ENCODE measurements at regions not wholly inside any gene's neighbourhood (a gene's known extent, or its start where the extent isn't known, plus 50 kb on each side); places are given as distances from the start of the nearest gene placed in this dataset.

GRCh38 chr1:219517031-219517430 is 95.9 kb downstream of the ZC3H11B start:
- Mint-ChIP-seq H3K4me1 (no peaks in the 10 kb centered on the region), H3K27me3 (no peaks in the 10 kb centered on the region), H3K36me3 (ENCODE audit: low read depth) (no peaks in the 10 kb centered on the region), H3K4me3 (no peak overlapping the region), H3K27ac (no peak overlapping the region)
- H3K9me3 ChIP-seq (ENCODE audit: control insufficient read depth, low read length, poor library complexity, severe bottlenecking) = no peaks in the 10 kb centered on the region
- no peak for DNase-seq
- ATAC-seq = no peak

GRCh38 chr1:219514728-219515127 is 98.2 kb downstream of the ZC3H11B start:
- DNase-seq (no peak), ATAC-seq (no peak)
- no peaks in the 10 kb centered on the region for H3K27me3 Mint-ChIP-seq
- no peak overlapping the region for H3K4me3 Mint-ChIP-seq
- H3K27ac Mint-ChIP-seq = no peak overlapping the region
- H3K4me1 Mint-ChIP-seq = no peaks in the 10 kb centered on the region
- no peaks in the 10 kb centered on the region for H3K9me3 ChIP-seq (ENCODE audit: control insufficient read depth, low read length, poor library complexity, severe bottlenecking)
- H3K36me3 Mint-ChIP-seq (ENCODE audit: low read depth) = no peaks in the 10 kb centered on the region

DNA sequence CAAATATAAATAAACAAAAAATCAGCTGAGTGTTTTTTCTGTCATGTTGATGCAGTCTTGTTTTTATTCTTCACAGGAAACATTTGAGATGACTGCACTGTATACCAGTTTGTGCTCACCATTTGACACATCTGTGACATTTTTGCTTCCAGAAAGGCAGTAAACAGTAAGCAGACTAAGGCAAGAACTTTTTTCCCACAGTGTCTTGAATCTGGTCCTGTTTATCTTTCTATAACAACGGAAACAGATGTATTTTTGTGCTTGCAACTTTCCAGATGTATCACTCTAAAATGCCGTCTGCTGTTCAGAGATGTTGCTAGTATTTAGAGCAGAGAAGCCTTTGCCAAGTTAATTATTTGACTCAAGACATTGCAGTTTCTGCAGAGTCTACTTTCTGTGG is 105.5 kb downstream of the ZC3H11B start:
- ATAC-seq (no peak), DNase-seq (no peak)
- Mint-ChIP-seq H3K4me3 (no peak overlapping the region), H3K36me3 (ENCODE audit: low read depth) (no peaks in the 10 kb centered on the region), H3K27ac (no peak overlapping the region), H3K4me1 (no peaks in the 10 kb centered on the region), H3K27me3 (no peaks in the 10 kb centered on the region)
- H3K9me3 ChIP-seq (ENCODE audit: control insufficient read depth, low read length, poor library complexity, severe bottlenecking) = no peaks in the 10 kb centered on the region

DNA sequence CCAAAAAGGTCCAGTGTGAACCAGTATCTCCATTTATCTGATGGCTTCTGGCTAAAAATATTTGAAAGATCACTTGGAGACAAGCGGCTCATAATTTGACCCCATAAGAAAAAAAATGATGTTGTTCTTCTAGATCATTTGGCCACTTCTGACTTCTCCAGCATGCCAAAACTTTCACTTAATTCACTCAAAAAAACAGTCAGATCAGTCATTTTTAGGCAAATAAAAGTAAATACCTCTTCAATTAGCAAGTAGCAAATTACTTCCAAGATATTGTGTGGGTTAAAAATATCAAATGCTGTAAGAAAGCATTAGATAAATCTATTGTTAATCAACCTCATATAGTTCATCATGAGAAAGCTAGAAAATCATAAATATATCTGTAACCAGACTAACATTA is 106.0 kb downstream of the ZC3H11B start:
- H3K9me3 ChIP-seq (ENCODE audit: control insufficient read depth, low read length, poor library complexity, severe bottlenecking) = no peaks in the 10 kb centered on the region
- ATAC-seq (no peak), DNase-seq (no peak)
- Mint-ChIP-seq H3K27ac (no peak overlapping the region), H3K4me1 (no peaks in the 10 kb centered on the region), H3K36me3 (ENCODE audit: low read depth) (no peaks in the 10 kb centered on the region), H3K4me3 (no peak overlapping the region), H3K27me3 (no peaks in the 10 kb centered on the region)

GRCh38 chr1:219506473-219506899 is 106.4 kb downstream of the ZC3H11B start:
- no peak overlapping the region for H3K4me3 Mint-ChIP-seq
- no peaks in the 10 kb centered on the region for H3K4me1 Mint-ChIP-seq
- no peaks in the 10 kb centered on the region for H3K36me3 Mint-ChIP-seq (ENCODE audit: low read depth)
- H3K27me3 Mint-ChIP-seq = no peaks in the 10 kb centered on the region
- no peaks in the 10 kb centered on the region for H3K9me3 ChIP-seq (ENCODE audit: control insufficient read depth, low read length, poor library complexity, severe bottlenecking)
- no peak overlapping the region for H3K27ac Mint-ChIP-seq
- DNase-seq (no peak), ATAC-seq (no peak)

GRCh38 chr1:219505886-219506285 is 107.0 kb downstream of the ZC3H11B start:
- H3K36me3 Mint-ChIP-seq (ENCODE audit: low read depth) = no peaks in the 10 kb centered on the region
- ATAC-seq = no peak

DNA sequence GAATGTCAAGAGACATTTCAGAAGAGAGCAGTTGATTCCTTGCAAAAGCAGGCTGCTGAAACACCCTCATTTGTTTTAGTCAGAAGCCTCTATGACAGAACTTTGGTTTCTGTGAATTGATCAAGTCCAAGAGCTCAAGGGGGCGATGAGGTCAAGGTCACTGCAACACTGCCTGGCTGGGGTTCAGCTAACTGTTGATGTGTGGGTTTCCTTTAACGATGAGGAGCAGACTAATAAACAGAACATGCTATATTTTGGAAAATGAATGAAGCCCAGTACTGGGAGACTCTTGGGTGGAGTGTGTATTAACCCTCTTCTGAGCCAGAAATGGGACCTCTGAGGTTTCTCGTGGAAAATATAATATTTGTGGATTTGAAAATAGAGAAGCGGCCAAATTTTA is 109.3 kb downstream of the ZC3H11B start:
- no peaks in the 10 kb centered on the region for H3K4me1 Mint-ChIP-seq
- ATAC-seq = no peak
- no peaks in the 10 kb centered on the region for H3K27me3 Mint-ChIP-seq
- H3K4me3 Mint-ChIP-seq = no peak overlapping the region
- H3K36me3 Mint-ChIP-seq (ENCODE audit: low read depth) = no peaks in the 10 kb centered on the region
- no peak for DNase-seq
- no peak overlapping the region for H3K27ac Mint-ChIP-seq
- H3K9me3 ChIP-seq (ENCODE audit: control insufficient read depth, low read length, poor library complexity, severe bottlenecking) = no peaks in the 10 kb centered on the region

More at GRCh38 chr1:219505886-219506285, 107.0 kb downstream of the ZC3H11B start:
- Mint-ChIP-seq H3K4me3 (no peak overlapping the region), H3K4me1 (no peaks in the 10 kb centered on the region), H3K27me3 (no peaks in the 10 kb centered on the region), H3K27ac (no peak overlapping the region)
- no peak for DNase-seq
- H3K9me3 ChIP-seq (ENCODE audit: control insufficient read depth, low read length, poor library complexity, severe bottlenecking) = no peaks in the 10 kb centered on the region

DNA sequence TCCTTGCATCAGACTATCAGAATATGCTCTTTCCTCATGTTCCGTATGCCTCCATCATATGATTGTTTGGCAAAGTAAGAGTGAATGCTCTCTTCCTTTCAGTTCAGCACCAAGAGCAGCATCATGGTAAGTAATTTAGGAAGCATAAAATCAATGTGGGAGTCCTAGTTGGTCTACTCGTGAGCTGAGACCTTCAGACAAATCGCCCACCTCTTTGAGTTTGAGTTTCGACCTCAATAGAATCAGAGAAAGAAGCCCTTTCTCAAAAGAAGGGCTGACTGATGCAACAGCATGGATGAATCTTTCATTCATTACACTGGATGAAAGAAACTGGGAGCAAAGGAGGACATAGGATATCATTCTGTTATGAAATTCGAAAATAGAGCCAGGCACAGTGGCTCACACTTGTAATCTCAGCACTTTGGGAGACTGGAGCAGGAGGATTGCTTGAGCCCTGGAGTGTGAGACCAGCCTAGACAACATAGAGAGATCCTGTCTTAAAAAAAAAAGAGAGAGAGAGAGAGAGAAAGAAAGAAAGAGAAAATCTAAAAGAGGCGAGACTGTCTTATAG is 112.5 kb downstream of the ZC3H11B start:
- H3K9me3 ChIP-seq (ENCODE audit: control insufficient read depth, low read length, poor library complexity, severe bottlenecking) = no peaks in the 10 kb centered on the region
- Mint-ChIP-seq H3K4me1 (no peaks in the 10 kb centered on the region), H3K4me3 (no peak overlapping the region), H3K27me3 (no peaks in the 10 kb centered on the region), H3K36me3 (ENCODE audit: low read depth) (no peaks in the 10 kb centered on the region), H3K27ac (no peak overlapping the region)
- ATAC-seq = no peak
- DNase-seq = no peak

GRCh38 chr1:219498666-219499065 is 114.2 kb downstream of the ZC3H11B start:
- H3K36me3 Mint-ChIP-seq (ENCODE audit: low read depth) = no peaks in the 10 kb centered on the region

DNA sequence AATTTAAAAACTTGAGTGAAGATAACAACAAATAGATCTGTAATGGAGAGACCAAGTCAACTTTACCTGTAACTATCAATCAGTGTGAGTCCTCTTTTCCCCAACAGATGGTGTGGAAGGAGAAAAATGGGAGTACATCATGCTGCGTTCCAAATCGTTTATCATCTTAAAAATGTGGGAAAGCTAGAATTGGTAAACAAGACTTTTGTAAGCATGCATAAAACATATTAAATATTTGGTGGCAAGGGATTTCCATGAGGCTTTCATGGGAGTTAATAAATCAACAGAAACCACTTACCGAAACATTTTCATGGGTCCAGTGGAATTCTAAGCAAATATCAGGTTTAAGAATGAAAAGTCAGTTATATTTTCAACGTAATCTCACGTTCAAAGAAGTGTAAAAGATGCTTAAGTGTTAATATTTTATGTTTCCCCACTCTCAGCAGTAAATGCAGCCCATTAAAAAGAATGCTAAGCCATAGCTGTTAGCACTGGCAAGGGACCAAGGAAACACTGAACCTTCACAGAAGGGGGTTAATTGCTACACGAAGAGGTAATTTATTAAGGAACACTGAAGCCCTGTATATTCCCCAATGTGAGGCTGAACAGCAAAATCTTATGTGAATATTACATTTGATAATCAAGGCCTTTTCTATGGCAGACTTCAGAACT is 117.0 kb downstream of the ZC3H11B start:
- H3K27me3 Mint-ChIP-seq = no peaks in the 10 kb centered on the region
- no peak for DNase-seq
- H3K27ac Mint-ChIP-seq = no peak overlapping the region
- no peak for ATAC-seq
- H3K9me3 ChIP-seq (ENCODE audit: control insufficient read depth, low read length, poor library complexity, severe bottlenecking) = no peaks in the 10 kb centered on the region
- no peak overlapping the region for H3K4me3 Mint-ChIP-seq
- H3K4me1 Mint-ChIP-seq = no peaks in the 10 kb centered on the region
- no peaks in the 10 kb centered on the region for H3K36me3 Mint-ChIP-seq (ENCODE audit: low read depth)

More at GRCh38 chr1:219498666-219499065, 114.2 kb downstream of the ZC3H11B start:
- Mint-ChIP-seq H3K4me3 (no peak overlapping the region), H3K27ac (no peak overlapping the region), H3K27me3 (no peaks in the 10 kb centered on the region), H3K4me1 (no peaks in the 10 kb centered on the region)
- no peak for ATAC-seq
- DNase-seq = no peak
- H3K9me3 ChIP-seq (ENCODE audit: control insufficient read depth, low read length, poor library complexity, severe bottlenecking) = no peaks in the 10 kb centered on the region

DNA sequence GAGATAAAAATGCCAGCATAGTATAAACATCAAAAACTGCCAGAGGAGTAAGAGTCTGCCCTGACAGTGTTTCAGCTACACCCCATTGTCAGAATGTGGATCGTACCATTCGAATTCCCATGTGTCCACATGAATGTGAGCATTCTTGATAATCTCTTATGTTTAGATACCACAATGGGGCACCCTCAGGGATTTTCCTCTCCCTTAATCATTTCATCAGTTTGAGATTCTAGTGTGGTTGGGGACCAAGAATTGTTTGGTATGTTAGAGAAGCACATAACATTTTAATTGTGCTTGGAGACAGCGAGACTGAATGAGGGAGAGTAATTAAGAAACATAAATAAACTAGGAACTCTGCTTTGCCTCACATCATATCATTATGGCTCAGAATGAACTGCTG is 120.2 kb downstream of the ZC3H11B start:
- peaks cover 6% of the 10 kb centered on the region for H3K27me3 Mint-ChIP-seq
- no peaks in the 10 kb centered on the region for H3K4me1 Mint-ChIP-seq
- no peaks in the 10 kb centered on the region for H3K9me3 ChIP-seq (ENCODE audit: control insufficient read depth, low read length, poor library complexity, severe bottlenecking)
- H3K36me3 Mint-ChIP-seq (ENCODE audit: low read depth) = no peaks in the 10 kb centered on the region
- DNase-seq (no peak), ATAC-seq (no peak)
- H3K4me3 Mint-ChIP-seq = no peak overlapping the region
- H3K27ac Mint-ChIP-seq = no peak overlapping the region

GRCh38 chr1:219490566-219490965 is 122.3 kb downstream of the ZC3H11B start:
- DNase-seq (no peak), ATAC-seq (no peak)
- no peaks in the 10 kb centered on the region for H3K9me3 ChIP-seq (ENCODE audit: control insufficient read depth, low read length, poor library complexity, severe bottlenecking)
- peaks cover 6% of the 10 kb centered on the region for H3K27me3 Mint-ChIP-seq
- H3K4me1 Mint-ChIP-seq = no peaks in the 10 kb centered on the region
- H3K27ac Mint-ChIP-seq = no peak overlapping the region
- H3K4me3 Mint-ChIP-seq = no peak overlapping the region
- no peaks in the 10 kb centered on the region for H3K36me3 Mint-ChIP-seq (ENCODE audit: low read depth)

DNA sequence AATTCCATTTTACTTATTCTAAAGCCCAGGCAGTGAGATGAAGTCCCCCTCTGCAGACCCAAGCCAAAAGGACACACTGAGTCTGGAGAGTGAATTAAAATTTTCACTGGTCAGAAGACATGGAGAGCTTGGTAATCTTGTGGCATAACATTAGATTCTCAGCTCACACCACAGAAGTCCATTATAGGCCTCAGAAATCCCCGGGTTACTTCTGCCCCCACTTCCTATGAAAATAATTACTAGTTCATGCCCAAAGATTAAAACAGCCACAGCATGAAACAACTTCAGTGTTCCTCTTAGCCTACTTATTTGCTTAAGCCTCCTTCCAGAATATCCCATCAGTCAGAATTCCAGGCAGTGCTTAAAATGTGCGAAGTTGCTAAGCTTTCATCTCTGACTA is 123.3 kb downstream of the ZC3H11B start:
- no peaks in the 10 kb centered on the region for H3K36me3 Mint-ChIP-seq (ENCODE audit: low read depth)
- no peak overlapping the region for H3K4me3 Mint-ChIP-seq
- no peaks in the 10 kb centered on the region for H3K4me1 Mint-ChIP-seq
- ATAC-seq (no peak), DNase-seq (no peak)
- H3K27ac Mint-ChIP-seq = no peak overlapping the region
- peaks cover 6% of the 10 kb centered on the region for H3K27me3 Mint-ChIP-seq
- H3K9me3 ChIP-seq (ENCODE audit: control insufficient read depth, low read length, poor library complexity, severe bottlenecking) = no peaks in the 10 kb centered on the region

- Mint-ChIP-seq H3K4me3 (no peak overlapping the region), H3K27me3 (peaks cover 6% of the 10 kb centered on the region), H3K27ac (no peak overlapping the region), H3K36me3 (ENCODE audit: low read depth) (no peaks in the 10 kb centered on the region), H3K4me1 (no peaks in the 10 kb centered on the region)
- DNase-seq (no peak), ATAC-seq (no peak)
- H3K9me3 ChIP-seq (ENCODE audit: control insufficient read depth, low read length, poor library complexity, severe bottlenecking) = no peaks in the 10 kb centered on the region
Observed at GRCh38 chr1:219488275-219488674, 124.6 kb downstream of the ZC3H11B start.

Data from T-helper 17 cell (primary cell).